WI38 (cell line): ENCODE measurements at regions not wholly inside any gene's neighbourhood (a gene's known extent, or its start where the extent isn't known, plus 50 kb on each side); places are given as distances from the start of the nearest gene placed in this dataset.

ENCODE experiments used
- H3K4me3 ChIP-seq: 2 replicates; pipeline ENCODE4 v1.5.1; 2011; ENCODE audit warnings: low read depth, mild to moderate bottlenecking, control low read depth, low read length
- TF ChIP-seq, protein P1 (sequence below): IDR thresholded peaks from 2 replicates; pipeline ENCODE4 v1.5.1; 2012; ENCODE audit warnings: low read depth, mild to moderate bottlenecking, control low read depth, low read length

DNA sequence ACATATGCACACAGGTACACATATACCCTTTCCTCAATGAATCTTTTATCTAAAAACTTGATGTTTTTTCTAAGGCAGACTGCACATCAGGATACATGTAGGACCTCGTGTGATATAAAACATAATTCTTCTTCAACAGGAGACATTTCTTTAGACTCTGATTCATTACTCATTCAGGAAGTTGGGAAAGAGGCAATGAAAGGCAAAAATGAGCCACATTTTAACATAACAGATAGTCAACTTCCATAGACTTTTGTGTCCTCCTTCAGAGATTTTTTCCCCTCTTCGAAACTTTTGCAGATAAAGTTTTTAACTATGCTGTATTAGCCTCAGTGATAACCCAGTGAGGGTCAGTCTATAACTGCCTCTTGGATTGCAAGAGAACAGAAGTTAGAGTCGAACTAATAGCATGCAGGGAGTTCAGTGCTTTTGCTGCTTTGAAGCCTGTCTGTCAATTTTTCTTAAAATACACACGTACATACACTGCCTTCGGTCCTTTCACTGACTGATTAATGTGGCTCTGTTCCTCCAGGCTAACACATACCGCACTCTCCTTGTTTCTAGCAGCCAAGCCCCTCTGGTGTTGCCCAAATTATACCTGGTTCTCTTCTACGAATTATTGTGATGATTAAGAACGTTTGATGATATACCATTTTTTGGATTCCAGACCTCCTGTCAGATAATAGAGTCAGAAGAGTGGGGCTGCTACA is 562.5 kb upstream of the MAP3K7 start:
- TF ChIP-seq, protein P1, sequence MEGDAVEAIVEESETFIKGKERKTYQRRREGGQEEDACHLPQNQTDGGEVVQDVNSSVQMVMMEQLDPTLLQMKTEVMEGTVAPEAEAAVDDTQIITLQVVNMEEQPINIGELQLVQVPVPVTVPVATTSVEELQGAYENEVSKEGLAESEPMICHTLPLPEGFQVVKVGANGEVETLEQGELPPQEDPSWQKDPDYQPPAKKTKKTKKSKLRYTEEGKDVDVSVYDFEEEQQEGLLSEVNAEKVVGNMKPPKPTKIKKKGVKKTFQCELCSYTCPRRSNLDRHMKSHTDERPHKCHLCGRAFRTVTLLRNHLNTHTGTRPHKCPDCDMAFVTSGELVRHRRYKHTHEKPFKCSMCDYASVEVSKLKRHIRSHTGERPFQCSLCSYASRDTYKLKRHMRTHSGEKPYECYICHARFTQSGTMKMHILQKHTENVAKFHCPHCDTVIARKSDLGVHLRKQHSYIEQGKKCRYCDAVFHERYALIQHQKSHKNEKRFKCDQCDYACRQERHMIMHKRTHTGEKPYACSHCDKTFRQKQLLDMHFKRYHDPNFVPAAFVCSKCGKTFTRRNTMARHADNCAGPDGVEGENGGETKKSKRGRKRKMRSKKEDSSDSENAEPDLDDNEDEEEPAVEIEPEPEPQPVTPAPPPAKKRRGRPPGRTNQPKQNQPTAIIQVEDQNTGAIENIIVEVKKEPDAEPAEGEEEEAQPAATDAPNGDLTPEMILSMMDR = no peak
- no peak overlapping the region for H3K4me3 ChIP-seq

DNA sequence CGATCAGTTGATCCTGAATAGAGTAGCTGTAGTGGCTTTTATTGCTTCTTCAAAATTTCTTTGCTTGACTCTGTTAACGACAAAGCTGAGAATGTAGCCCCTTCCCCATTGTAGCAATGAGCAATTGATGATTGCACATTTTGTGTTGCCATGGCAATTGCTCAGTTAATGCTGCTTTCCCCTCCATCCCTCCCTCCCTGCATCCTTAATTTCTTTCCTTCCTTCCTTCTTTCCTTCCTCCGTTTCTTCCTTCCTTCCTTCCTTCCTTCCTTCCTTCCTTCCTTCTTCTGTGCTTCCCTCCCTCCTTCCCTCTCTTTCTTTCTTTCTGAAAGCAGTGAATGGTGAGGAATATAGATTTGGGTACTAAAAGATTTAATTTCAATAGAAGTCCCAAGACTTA is 557.3 kb upstream of the MAP3K7 start:
- TF ChIP-seq, protein P1 = no peak

DNA sequence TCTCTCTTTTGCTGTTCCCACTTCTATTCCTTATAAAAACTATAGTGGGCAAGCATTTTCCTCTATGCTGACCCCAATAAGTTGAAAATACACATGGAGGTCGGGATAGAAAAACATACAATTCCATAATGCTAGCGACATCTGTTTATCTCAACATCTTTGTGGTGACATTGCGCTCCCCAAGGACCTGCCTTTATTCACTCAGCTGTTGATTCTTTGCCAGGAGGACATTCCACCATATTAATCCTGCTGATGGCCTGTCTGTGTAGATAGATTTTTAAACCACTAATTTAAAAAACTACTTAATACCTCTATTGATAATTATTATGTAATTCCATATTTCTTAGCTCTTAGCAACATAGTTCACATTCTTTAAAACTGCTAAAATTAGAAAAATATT is 555.3 kb upstream of the MAP3K7 start:
- H3K4me3 ChIP-seq = no peak overlapping the region
- TF ChIP-seq, protein P1 = no peak

More for the DNA sequence above, 557.3 kb upstream of the MAP3K7 start:
- H3K4me3 ChIP-seq = no peak overlapping the region

DNA sequence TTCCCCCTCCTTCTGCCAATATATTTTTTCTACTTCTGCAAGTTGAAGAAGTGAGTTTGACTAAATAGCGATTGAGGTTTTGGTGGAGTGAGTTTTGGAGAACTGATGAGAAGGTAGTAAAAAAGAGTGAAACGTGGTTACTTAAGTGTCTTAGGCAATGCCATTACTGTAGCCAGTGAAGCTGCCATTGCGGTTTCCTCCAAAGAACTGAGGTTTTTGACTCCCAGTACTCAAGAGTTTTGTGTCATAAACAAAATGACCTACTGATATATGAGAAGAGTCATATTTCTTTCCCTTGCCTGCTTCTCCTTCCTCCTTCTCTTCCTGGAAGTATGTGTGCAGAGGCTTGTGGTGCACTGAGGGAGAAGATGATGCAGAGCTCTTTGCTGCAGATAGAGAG is 554.5 kb upstream of the MAP3K7 start:
- no peak overlapping the region for H3K4me3 ChIP-seq
- TF ChIP-seq, protein P1 = no peak

DNA sequence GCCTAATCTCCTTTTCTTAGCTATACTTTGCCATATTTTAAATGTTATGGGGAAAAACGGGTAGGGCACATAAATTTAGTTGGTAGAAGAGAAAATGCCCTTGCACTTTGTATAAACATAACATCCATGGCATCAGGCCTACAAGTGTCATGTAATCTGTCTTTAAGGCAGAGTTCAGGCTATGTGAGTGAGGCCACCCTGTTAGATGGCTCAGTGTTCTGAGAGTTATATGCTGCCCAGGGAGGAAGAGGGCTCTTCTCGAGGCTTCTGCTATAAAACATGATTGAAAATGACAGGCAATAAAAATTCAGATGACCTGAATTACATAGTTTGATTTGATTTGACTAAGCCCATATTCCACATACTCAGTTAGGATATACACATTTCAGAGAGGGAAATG is 553.6 kb upstream of the MAP3K7 start:
- TF ChIP-seq, protein P1 = no peak
- H3K4me3 ChIP-seq = no peak overlapping the region

DNA sequence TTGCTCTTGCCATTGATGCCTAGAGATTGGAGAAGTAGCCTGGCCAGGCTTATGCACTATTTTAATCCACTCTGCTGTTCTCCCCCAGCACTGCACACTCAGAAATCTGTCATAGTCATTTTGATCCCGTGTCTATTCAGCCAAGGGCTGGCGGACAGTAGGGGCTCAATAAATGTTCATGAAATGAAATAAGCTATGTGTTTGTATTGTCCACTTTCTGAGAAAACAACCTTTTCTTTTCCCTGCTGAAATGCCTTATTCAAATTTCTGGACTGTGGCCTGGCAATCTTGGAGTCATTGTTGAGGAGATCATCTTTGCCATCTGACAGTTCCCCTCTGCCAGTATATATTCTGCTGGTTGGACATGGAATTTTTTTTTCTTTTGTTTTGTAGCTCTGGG is 550.4 kb upstream of the MAP3K7 start:
- H3K4me3 ChIP-seq = no peak overlapping the region
- TF ChIP-seq, protein P1 = no peak

DNA sequence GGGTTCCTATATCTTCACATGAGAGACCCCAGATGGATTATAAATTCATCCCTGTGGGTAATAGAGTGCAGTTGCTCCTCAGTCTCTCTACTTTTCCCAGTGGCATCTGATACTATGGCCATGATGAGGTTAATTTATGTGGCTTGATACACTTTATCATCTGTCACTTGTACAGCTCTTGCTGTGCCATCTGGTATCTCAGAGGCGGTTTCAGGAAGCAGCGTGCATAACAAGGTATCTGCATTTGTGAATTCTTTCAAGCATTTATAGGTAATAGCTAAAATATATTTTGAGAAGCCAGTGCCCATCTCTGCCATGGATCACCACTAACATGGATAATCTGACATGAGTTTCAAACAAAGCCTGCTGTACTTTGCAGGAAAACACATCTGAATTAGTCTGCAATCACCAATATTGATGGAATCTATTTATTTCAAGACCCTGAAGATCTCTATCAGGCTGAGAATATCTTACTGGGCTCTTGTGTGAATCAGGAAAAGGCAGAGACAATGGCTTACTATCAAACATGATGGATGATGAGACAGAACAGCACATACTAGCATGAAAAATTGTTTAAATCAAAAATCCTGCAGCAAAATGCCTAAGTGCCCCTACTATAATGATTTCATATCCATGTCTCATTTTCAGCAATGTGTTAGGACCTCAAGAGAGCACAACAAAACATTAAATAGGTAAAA is 548.7 kb upstream of the MAP3K7 start:
- H3K4me3 ChIP-seq = no peak overlapping the region
- TF ChIP-seq, protein P1 = no peak
